Lower lobe of right lung (tissue), 2 donors: ENCODE measurements at regions not wholly inside any gene's neighbourhood (a gene's known extent, or its start where the extent isn't known, plus 50 kb on each side); places are given as distances from the start of the nearest gene placed in this dataset.

Experiments
- ATAC-seq, 2 donors: fragments of 200-7000 bp; cut with Tn5 transposase; one replicate each; pipeline ENCODE4 v1.9.1; 2020 to 2022; ENCODE audit warnings: mild to moderate bottlenecking in 2 of 2, moderate library complexity in 2 of 2
- DNase-seq: peaks from one replicate; pipeline ENCODE4 v3.0.0-alpha.2; 2020
- H3K27ac ChIP-seq: fragments of 200-600 bp; one replicate; pipeline ENCODE4 v1.8.0; 2022
- H3K27me3 ChIP-seq: fragments of 200-600 bp; one replicate; pipeline ENCODE4 v1.8.0; 2022; ENCODE audit warnings: low read depth
- H3K36me3 ChIP-seq: fragments of 200-600 bp; one replicate; pipeline ENCODE4 v1.8.0; 2022; ENCODE audit warnings: mild to moderate bottlenecking
- H3K4me1 ChIP-seq: fragments of 200-600 bp; one replicate; pipeline ENCODE4 v1.8.0; 2022
- H3K4me3 ChIP-seq: fragments of 200-600 bp; one replicate; pipeline ENCODE4 v1.8.0; 2022; ENCODE audit warnings: mild to moderate bottlenecking
- H3K9me3 ChIP-seq: fragments of 200-600 bp; one replicate; pipeline ENCODE4 v1.8.0; 2022
- intact Hi-C: fragments of 100-400 bp; cut with DNase I; formaldehyde crosslinking; loops from one replicate; pipeline ENCODE4 v1.11.0; 2022
- TF ChIP-seq, protein P1 (sequence below): fragments of 200-600 bp; IDR thresholded peaks from one replicate; pipeline ENCODE4 v1.8.0; 2022; ENCODE audit warnings: antibody characterized with exemption, mild to moderate bottlenecking
- donor health status: DM: no; HTN: yes; CAD: no; lungs with severe emphysema.

DNA sequence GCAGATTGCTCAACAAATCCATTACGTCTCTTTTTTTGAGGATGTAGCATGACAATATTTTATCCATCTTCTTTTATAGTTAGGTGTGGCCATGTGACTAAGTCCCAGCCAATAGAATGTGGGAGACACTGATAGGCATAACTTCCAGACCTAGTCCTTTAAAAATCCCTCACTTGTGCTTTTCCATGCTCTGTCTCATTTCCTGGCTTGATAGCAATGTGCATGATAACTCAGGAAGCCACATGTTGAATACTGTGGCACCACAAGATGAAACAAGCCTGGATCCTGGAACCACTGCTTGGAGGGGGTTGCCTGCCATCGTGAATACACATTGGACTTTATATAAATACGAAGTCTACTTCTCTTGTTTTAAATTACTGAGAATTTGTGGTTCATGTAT is 184.0 kb upstream of the NEIL3 start:
- ATAC-seq (no peak), DNase-seq (no peak)
- no peaks in the 10 kb centered on the region for H3K4me1 ChIP-seq
- H3K27ac ChIP-seq, result no peak overlapping the region
- H3K4me3 ChIP-seq, result no peak overlapping the region
- TF ChIP-seq, protein P1, sequence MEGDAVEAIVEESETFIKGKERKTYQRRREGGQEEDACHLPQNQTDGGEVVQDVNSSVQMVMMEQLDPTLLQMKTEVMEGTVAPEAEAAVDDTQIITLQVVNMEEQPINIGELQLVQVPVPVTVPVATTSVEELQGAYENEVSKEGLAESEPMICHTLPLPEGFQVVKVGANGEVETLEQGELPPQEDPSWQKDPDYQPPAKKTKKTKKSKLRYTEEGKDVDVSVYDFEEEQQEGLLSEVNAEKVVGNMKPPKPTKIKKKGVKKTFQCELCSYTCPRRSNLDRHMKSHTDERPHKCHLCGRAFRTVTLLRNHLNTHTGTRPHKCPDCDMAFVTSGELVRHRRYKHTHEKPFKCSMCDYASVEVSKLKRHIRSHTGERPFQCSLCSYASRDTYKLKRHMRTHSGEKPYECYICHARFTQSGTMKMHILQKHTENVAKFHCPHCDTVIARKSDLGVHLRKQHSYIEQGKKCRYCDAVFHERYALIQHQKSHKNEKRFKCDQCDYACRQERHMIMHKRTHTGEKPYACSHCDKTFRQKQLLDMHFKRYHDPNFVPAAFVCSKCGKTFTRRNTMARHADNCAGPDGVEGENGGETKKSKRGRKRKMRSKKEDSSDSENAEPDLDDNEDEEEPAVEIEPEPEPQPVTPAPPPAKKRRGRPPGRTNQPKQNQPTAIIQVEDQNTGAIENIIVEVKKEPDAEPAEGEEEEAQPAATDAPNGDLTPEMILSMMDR, result no peak
- intact Hi-C loops, result no loop called here
- H3K27me3 ChIP-seq, result no peaks in the 10 kb centered on the region
- no peaks in the 10 kb centered on the region for H3K9me3 ChIP-seq
- no peaks in the 10 kb centered on the region for H3K36me3 ChIP-seq

DNA sequence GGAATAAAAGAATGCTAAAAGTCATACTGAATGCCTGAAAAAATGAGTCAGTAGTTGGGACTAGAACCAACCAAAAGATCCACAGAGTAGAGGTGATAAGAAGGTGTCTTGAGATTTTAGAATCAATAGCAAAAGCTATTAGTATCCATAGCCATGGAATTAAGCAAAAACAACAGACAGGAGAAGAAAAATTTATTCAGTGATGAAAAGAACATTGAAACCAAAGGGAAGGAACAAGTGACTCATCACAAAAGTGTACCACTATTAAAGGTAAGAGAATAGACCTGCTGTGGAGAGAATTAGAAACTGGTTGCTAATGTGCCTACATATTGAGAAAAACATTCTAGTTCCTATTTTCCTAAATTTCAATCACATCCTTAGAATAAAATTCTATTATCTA is 182.0 kb upstream of the NEIL3 start:
- Histone ChIP-seq H3K4me3 (no peak overlapping the region), H3K27me3 (no peaks in the 10 kb centered on the region), H3K4me1 (no peaks in the 10 kb centered on the region), H3K9me3 (no peaks in the 10 kb centered on the region), H3K36me3 (no peaks in the 10 kb centered on the region), H3K27ac (no peak overlapping the region)
- intact Hi-C loops, result no loop called here
- TF ChIP-seq, protein P1, result no peak
- ATAC-seq (no peak), DNase-seq (no peak)

DNA sequence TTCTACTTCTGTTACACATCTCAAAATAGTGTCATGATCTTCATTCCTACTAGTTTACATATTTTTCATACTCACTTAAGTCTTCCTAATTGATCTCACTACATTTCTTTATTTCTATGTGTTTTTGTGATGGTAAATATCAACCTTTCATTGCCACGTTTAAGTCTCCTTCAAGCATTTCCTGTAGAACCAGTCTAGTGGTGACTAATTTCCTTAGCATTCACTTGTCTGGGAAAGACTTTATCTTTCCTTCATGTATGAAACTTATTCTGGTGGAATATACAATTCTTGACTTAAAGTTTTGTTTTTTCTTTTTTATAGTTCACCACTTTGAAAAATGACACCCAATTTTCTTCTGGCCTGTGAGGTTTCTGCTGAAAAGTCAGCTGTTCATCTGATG is 181.4 kb upstream of the NEIL3 start:
- no peaks in the 10 kb centered on the region for H3K4me1 ChIP-seq
- TF ChIP-seq, protein P1, result no peak
- no peak overlapping the region for H3K27ac ChIP-seq
- no peaks in the 10 kb centered on the region for H3K36me3 ChIP-seq
- no peaks in the 10 kb centered on the region for H3K27me3 ChIP-seq
- H3K9me3 ChIP-seq, result no peaks in the 10 kb centered on the region
- H3K4me3 ChIP-seq, result no peak overlapping the region
- no peak for ATAC-seq
- intact Hi-C loops, result no loop called here
- DNase-seq, result no peak

DNA sequence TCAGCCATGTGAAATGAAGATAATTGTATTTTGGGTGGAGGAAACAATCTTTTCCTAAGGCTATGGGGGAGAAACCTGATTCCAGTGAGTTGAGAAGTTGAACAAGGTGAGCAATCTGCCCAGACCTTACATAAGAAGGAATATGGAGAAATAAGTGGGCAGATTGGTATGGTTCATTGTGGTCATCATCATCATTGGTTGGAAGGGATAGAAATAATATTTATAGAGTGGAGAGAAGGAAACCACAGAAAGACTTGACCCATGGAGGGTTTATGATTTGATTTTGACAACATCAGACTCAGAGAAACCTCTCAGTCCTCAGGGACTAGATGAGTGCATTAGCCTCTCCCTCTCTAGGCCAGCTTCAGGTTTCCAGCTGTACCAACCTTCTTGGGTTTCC is 177.9 kb upstream of the NEIL3 start:
- TF ChIP-seq, protein P1, result no peak
- Histone ChIP-seq H3K4me3 (no peak overlapping the region), H3K36me3 (no peaks in the 10 kb centered on the region), H3K4me1 (no peaks in the 10 kb centered on the region), H3K27me3 (no peaks in the 10 kb centered on the region), H3K9me3 (no peaks in the 10 kb centered on the region), H3K27ac (no peak overlapping the region)
- no peak for ATAC-seq
- intact Hi-C loops, result no loop called here
- no peak for DNase-seq

DNA sequence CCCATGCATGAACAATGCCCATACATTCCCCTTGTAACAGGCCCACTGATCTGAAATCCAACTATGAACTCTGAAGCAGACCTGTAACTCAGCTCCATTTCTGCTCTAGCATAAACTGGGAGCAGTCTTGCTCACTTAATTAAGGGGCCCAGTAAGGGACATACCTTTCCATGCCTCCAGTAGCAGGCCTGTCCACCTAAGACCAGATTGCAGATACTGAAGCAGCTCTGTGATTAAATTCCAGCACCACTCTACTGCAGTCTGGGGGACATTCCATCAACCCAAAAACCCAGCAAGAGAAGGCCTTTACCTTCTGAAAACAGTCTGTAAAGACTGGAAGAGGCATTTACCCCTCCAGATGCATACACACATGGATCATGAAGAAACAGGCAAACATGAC is 162.0 kb upstream of the NEIL3 start:
- Histone ChIP-seq H3K36me3 (no peaks in the 10 kb centered on the region), H3K9me3 (no peaks in the 10 kb centered on the region), H3K4me1 (no peaks in the 10 kb centered on the region), H3K4me3 (no peak overlapping the region), H3K27me3 (no peaks in the 10 kb centered on the region), H3K27ac (no peak overlapping the region)
- intact Hi-C loops, result no loop called here
- no peak for ATAC-seq
- TF ChIP-seq, protein P1, result no peak
- no peak for DNase-seq

DNA sequence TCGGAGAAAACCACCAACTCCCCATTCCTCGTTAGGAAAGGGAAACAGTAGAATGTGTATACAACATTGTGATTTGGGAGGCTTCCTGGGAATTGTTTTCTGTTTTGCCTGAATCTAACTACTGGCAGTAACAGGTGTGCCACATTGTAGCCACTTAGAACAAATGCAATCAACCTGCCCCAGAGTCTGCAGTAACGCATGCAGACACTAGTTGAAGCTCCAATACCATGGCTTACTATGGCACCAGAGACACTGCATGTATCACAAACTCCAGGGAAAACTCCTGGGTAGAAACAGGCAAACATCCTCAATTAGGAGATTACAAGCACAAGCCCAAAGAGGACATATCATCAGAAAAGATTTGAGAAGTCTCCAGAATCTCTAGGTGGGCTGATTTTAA is 154.2 kb upstream of the NEIL3 start:
- intact Hi-C loops, result no loop called here
- H3K4me3 ChIP-seq, result no peak overlapping the region
- no peak for DNase-seq
- no peaks in the 10 kb centered on the region for H3K4me1 ChIP-seq
- ATAC-seq, result no peak
- H3K36me3 ChIP-seq, result no peaks in the 10 kb centered on the region
- TF ChIP-seq, protein P1, result no peak
- no peaks in the 10 kb centered on the region for H3K27me3 ChIP-seq
- H3K27ac ChIP-seq, result no peak overlapping the region
- H3K9me3 ChIP-seq, result no peaks in the 10 kb centered on the region
